B cell (primary cell): ENCODE measurements at regions not wholly inside any gene's neighbourhood (a gene's known extent, or its start where the extent isn't known, plus 50 kb on each side); places are given as distances from the start of the nearest gene placed in this dataset.

Source experiments
- ATAC-seq: fragments of 200-7000 bp; cut with Tn5 transposase; one replicate; pipeline ENCODE4 v1.10.0; 2021; ENCODE audit warnings: low read depth, mild to moderate bottlenecking, moderate number of reproducible peaks, moderate library complexity
- CTCF ChIA-PET: fragments of 350-600 bp; sonication (Branson Sonifier 250); formaldehyde crosslinking; loops from one replicate; lab custom pipeline; 2021; ENCODE audit warnings: antibody characterized with exemption, inconsistent platforms; lab: Charles Lee
- POLR2A ChIA-PET: fragments of 350-600 bp; sonication (Branson Sonifier 250); formaldehyde crosslinking; loops from one replicate; lab custom pipeline; 2021; ENCODE audit warnings: antibody characterized with exemption; lab: Charles Lee
- DNase-seq: peaks from one replicate; pipeline ENCODE4 v3.0.0; 2013
- H2AFZ ChIP-seq: 2 replicates; pipeline ENCODE4 v1.6.1; 2012; ENCODE audit warnings: mild to moderate bottlenecking, low read depth, low read length; ENCODE audit not compliant: insufficient read depth, poor library complexity, severe bottlenecking
- H3K27ac ChIP-seq, 2 donors: 1 replicate in 1 of 2; 2 replicates in 1 of 2; pipeline ENCODE4 v1.5.1; 2012 to 2013; ENCODE audit warnings: low read length in 2 of 2, mild to moderate bottlenecking in 2 of 2, moderate library complexity in 1 of 2
- H3K27me3 ChIP-seq, 4 experiments: fragments of 200-600 bp in 1 of 4; sonication (generic) in 1 of 4; replicated peaks in 1 of 4; 1 replicate in 2 of 4; 2 replicates in 2 of 4; pipeline versions ENCODE4 v1.6.1 to v1.7.0; 2013 to 2016; ENCODE audit warnings: low read length in 3 of 4, mild to moderate bottlenecking in 2 of 4, mixed read lengths in 1 of 4, moderate library complexity in 1 of 4; ENCODE audit not compliant: insufficient read depth in 4 of 4, control insufficient read depth in 3 of 4; ENCODE audit errors: control extremely low read depth in 1 of 4
- H3K36me3 ChIP-seq, 2 experiments: replicated peaks in 1 of 2; 1 replicate in 1 of 2; 2 replicates in 1 of 2; pipeline versions ENCODE4 v1.6.1 to v1.7.1; 2013; ENCODE audit warnings: low read length in 1 of 2; ENCODE audit not compliant: insufficient read depth in 2 of 2, control insufficient read depth in 1 of 2; ENCODE audit errors: control extremely low read depth in 1 of 2, extremely low read depth in 1 of 2
- H3K4me1 ChIP-seq, 2 donors: fragments of 200-600 bp in 1 of 2; sonication (generic) in 1 of 2; 1 replicate in 1 of 2; 2 replicates in 1 of 2; pipeline versions ENCODE4 v1.5.1 to v1.6.1; 2013 to 2017; ENCODE audit warnings: low read length in 2 of 2; ENCODE audit not compliant: control insufficient read depth in 2 of 2, insufficient read depth in 2 of 2
- H3K4me2 ChIP-seq: replicated peaks from 2 replicates; pipeline ENCODE3; 2012; ENCODE audit warnings: mild to moderate bottlenecking, low read depth, low read length; ENCODE audit not compliant: poor library complexity, severe bottlenecking
- H3K4me3 ChIP-seq, 5 experiments: fragments of 200-600 bp in 1 of 5; sonication (generic) in 1 of 5; 1 replicate in 3 of 5; 2 replicates in 2 of 5; pipeline versions ENCODE4 v1.5.1 to v1.7.0; 2011 to 2016; ENCODE audit warnings: low read length in 4 of 5, mild to moderate bottlenecking in 4 of 5, low read depth in 2 of 5, control low read depth in 1 of 5, moderate library complexity in 1 of 5; ENCODE audit not compliant: insufficient read depth in 1 of 5; ENCODE audit errors: control extremely low read depth in 1 of 5, extremely low read depth in 1 of 5
- H3K79me2 ChIP-seq: fragments of 200-600 bp; sonication (generic); one replicate; pipeline ENCODE4 v1.6.0; 2016; ENCODE audit warnings: low read length; ENCODE audit not compliant: control insufficient read depth, insufficient read depth
- H3K9ac ChIP-seq: fragments of 200-600 bp; sonication (generic); 2 replicates; pipeline ENCODE4 v1.6.1; 2017; ENCODE audit warnings: mild to moderate bottlenecking, low read length, moderate library complexity
- H3K9me3 ChIP-seq, 3 donors: one replicate each; pipeline versions ENCODE4 v1.6.1 to v1.7.1; 2013; ENCODE audit warnings: low read length in 2 of 3; ENCODE audit not compliant: control insufficient read depth in 2 of 3, insufficient read depth in 1 of 3; ENCODE audit errors: control extremely low read depth in 1 of 3
- H4K20me1 ChIP-seq: 2 replicates; pipeline ENCODE4 v1.6.0; 2012; ENCODE audit warnings: mild to moderate bottlenecking, low read length; ENCODE audit not compliant: insufficient read depth, control insufficient read depth, poor library complexity, severe bottlenecking
- H3K27ac Mint-ChIP-seq: one replicate; pipeline ENCODE4 v1.8.0; 2021; ENCODE audit warnings: mixed read lengths
- H3K27me3 Mint-ChIP-seq: one replicate; pipeline ENCODE4 v1.8.0; 2021; ENCODE audit warnings: mixed read lengths
- H3K4me1 Mint-ChIP-seq: one replicate; pipeline ENCODE4 v1.8.0; 2021; ENCODE audit warnings: mixed read lengths
- H3K4me3 Mint-ChIP-seq: one replicate; pipeline ENCODE4 v1.8.0; 2021; ENCODE audit warnings: mixed read lengths
- H3K9me3 Mint-ChIP-seq: one replicate; pipeline ENCODE4 v1.8.0; 2022; ENCODE audit warnings: mixed read lengths; ENCODE audit not compliant: insufficient read depth
- CTCF ChIP-seq: fragments of 200-600 bp; IDR thresholded peaks from one replicate; pipeline ENCODE4 v1.8.0; 2022; ENCODE audit warnings: antibody characterized with exemption, mild to moderate bottlenecking
- EZH2 ChIP-seq: IDR thresholded peaks from 2 replicates; pipeline ENCODE4 v1.6.1; 2012; ENCODE audit warnings: borderline replicate concordance, low read depth, mild to moderate bottlenecking, moderate library complexity, low read length; ENCODE audit not compliant: insufficient read depth, poor library complexity, severe bottlenecking
- WGBS: methylation state at CpG from one replicate; pipeline ENCODE4 v1.1.5; 2013; ENCODE audit warnings: missing lambda C conversion rate; ENCODE audit not compliant: insufficient coverage; 5-methylcytosine and 5-hydroxymethylcytosine counted together
- intact Hi-C: fragments of 100-400 bp; cut with micrococcal nuclease; formaldehyde crosslinking; loops from one replicate; pipeline ENCODE4 v1.10.0; 2022

- CTCF ChIA-PET = no interaction called here
- Mint-ChIP-seq H3K4me1 (no peaks in the 10 kb centered on the region), H3K27ac (no peak overlapping the region), H3K9me3 (no peaks in the 10 kb centered on the region), H3K27me3 (peaks cover 20% of the 10 kb centered on the region), H3K4me3 (no peak overlapping the region)
- no peak for DNase-seq
- no peaks in the 10 kb centered on the region for H3K9me3 ChIP-seq
- H3K27me3 ChIP-seq = peaks cover 0 to 6% (median 2%) of the 10 kb centered on the region in 4 experiments
- WGBS = no CpG with 5 or more reads among the region's 2 CpGs
- H3K9ac ChIP-seq = no peak overlapping the region
- no peaks in the 10 kb centered on the region for H4K20me1 ChIP-seq
- no peak overlapping the region for H3K4me3 ChIP-seq
- no peaks in the 10 kb centered on the region for H3K79me2 ChIP-seq
- H3K4me2 ChIP-seq = no peak overlapping the region
- TF ChIP-seq EZH2 = no peak
- no peak for TF ChIP-seq CTCF
- ATAC-seq = no peak
- H3K4me1 ChIP-seq = no peaks in the 10 kb centered on the region
- POLR2A ChIA-PET = no interaction called here
- no peak overlapping the region for H2AFZ ChIP-seq
- no peaks in the 10 kb centered on the region for H3K36me3 ChIP-seq
- intact Hi-C loops = no loop called here
- H3K27ac ChIP-seq = no peak overlapping the region
Measured at GRCh38 chr15:61746589-61746988, 313.7 kb downstream of the VPS13C start.

DNA sequence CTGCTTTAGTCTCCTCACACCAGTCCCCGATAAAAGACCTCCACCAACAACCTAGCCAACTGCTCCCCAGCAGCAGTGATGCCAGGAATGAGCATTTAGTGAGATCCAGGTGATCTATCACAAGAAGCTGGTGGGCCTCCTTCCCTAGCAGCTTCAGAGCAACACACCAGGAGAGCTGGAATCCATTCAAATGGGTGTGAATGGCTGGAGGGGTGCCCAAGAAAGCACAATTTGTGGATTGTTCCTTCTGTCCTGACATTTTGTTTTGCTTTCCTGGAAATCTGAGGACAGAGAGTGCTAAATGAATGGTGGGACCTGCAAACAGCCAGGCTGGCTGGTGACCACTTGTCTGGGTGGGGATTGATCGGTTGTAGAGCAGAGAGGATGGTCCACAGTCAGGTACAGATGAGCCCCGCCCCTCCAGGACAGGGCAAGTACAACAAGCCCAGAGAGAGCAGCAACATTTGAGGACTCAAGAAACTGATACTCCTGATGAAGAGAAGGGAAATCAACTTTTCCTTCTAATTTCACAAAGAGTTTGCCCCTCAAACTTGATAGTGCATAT, 316.8 kb downstream of the VPS13C start:
- WGBS = 94% methylated on average over 2 of the region's 3 CpGs
- no peak for TF ChIP-seq EZH2
- TF ChIP-seq CTCF = no peak

More for the DNA sequence above, 316.8 kb downstream of the VPS13C start:
- no peak overlapping the region for H3K4me3 ChIP-seq
- H3K27ac ChIP-seq = no peak overlapping the region
- H3K9me3 Mint-ChIP-seq = no peaks in the 10 kb centered on the region
- no peak overlapping the region for H3K4me3 Mint-ChIP-seq
- ATAC-seq (no peak), DNase-seq (no peak)
- ChIA-PET CTCF (no interaction called here), POLR2A (no interaction called here)
- no peaks in the 10 kb centered on the region for H3K4me1 ChIP-seq
- peaks cover 0 to 6% (median 2%) of the 10 kb centered on the region in 4 experiments for H3K27me3 ChIP-seq
- H3K9ac ChIP-seq = no peak overlapping the region
- no peaks in the 10 kb centered on the region for H3K36me3 ChIP-seq
- H2AFZ ChIP-seq = no peak overlapping the region
- H3K9me3 ChIP-seq = no peaks in the 10 kb centered on the region
- no peaks in the 10 kb centered on the region for H4K20me1 ChIP-seq
- H3K4me1 Mint-ChIP-seq = no peaks in the 10 kb centered on the region
- no peak overlapping the region for H3K4me2 ChIP-seq
- intact Hi-C loops = no loop called here
- peaks cover 20% of the 10 kb centered on the region for H3K27me3 Mint-ChIP-seq
- H3K79me2 ChIP-seq = no peaks in the 10 kb centered on the region
- no peak overlapping the region for H3K27ac Mint-ChIP-seq
